ENCODE measurements at regions not wholly inside any gene's neighbourhood (a gene's known extent, or its start where the extent isn't known, plus 50 kb on each side); places are given as distances from the start of the nearest gene placed in this dataset.
"Not testable (repeated sequence)": the region's sequence is repeated elsewhere in the genome, so short reads cannot be mapped to it uniquely, and the experiment has no call there.

GRCh38 chr15:91625506-91625905, 228.0 kb upstream of the SLCO3A1 start:
- DNase-seq: no peak

DNA sequence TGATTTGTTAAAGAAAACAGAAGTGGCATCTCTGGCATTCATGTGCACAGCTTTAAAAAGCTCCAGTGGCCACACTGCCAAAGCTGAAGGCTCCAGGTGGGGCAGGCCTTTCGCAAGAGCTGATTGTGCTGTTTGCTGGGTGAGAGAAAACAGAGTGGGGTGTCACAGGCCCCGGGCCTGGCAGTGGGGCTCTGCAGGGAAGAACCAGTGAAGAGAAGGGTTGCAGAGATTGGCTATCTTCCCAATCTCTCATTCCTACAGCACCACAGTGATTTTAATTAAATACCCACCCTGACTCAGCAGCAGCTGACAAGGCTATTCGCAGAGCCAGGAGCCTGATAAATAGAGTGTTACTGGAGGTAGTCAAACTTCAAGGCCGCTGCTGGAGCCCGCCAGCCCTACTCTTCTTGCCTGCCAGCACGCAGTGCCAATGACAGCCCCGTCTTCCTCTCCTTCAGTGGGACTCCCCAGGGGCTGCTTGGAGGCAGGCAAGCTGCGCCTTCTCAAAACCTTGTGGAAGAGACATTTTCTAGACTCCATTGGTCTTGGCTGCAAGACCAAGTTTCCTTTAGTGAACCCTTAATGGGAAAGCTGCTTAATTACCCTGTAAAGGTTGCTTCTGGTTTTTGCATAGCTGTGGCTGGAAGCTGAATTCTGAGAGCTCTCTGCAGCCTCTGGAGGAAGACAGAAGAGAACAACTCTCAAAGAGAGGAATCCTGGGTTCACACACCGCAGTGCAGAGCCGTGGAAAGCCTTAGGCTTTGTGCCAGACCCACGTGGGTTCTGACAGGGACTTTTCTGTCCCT, 225.8 kb upstream of the SLCO3A1 start:
- no peak for DNase-seq

DNA sequence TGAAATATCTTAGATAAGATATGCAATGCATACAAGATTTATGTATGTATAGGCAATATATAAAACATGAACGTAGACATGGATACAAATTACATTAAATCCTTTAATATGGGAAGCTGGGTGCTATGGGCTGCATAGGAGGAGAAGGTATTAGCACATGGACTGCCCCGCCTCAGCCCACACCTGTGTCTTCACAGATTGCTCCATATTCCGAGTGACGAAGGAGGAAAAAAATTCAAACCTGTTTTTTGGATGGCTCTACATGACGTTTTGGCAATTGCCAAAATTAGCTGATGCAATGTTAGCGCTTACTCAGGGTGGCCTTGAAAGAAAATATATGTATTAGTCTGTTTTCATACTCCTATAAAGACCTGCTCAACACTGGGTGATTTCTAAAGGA, 223.4 kb upstream of the SLCO3A1 start:
- no peak for DNase-seq

- no peak for DNase-seq
Measured at GRCh38 chr15:91632176-91632575, 221.3 kb upstream of the SLCO3A1 start.

GRCh38 chr15:91632981-91633380, 220.5 kb upstream of the SLCO3A1 start:
- DNase-seq: no peak

DNA sequence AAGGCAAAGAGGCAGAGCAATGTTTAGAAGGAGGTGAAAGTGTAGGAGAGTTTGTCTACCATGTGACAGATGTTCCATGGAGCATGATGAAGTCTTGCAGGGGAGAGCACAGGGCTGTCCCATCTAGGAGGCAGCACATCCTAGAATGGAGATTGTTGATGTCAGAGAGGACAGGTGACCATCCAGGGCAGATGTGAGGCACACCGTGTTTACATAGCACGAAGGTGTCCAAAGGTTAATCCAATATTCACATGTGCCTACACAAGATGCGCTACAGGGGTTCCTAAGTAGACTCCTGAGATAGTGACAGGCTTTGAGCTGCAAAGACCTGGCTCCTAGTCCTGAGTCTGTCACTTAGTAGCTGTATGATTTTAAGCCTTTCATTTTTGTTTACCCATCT, 219.3 kb upstream of the SLCO3A1 start:
- no peak for DNase-seq

- DNase-seq: no peak
Measured at GRCh38 chr15:91635080-91635479, 218.4 kb upstream of the SLCO3A1 start.

DNA sequence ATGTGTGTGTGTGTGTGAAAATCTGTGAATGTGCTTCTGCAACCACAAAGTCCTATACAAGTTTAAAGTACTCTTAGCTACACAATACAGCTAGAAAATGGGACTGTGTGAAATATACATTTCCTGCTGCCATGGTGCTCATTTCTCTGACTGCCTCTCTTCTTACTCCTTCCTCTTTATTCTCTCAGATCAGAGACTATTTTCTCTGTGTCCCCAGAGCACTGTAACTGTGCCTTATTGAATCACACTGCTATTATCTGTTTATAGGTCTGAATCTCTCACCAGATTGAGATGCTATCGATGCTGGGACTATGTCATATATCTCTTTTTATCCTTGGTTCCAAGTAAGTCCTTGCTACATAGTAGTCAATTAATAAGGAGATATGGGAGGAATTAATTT, 217.9 kb upstream of the SLCO3A1 start:
- DNase-seq: no peak

GRCh38 chr15:91649016-91649415, 204.5 kb upstream of the SLCO3A1 start:
- no peak for DNase-seq

DNA sequence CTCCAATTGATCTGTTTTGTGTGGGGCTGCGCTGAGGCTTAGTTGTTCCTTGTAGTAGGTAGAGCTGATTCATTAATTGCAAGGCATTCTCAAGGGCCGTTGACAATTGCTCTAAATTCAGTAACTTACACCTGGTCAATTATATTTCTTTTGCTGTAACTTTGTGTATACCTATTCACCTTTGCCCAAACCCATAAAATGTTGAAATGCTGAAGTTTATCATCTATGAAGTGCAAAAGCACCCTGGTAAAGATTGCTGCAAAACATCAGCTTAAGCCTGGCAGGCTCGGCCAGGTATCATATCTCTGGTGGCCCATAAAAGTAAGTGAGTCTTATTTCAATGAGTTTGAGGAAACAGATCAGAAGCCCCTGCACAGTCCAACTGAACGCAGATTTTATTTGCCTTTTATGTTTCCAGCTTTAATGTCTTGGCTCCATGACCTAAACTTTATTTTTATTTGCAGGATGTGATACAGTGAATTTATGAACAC, 203.6 kb upstream of the SLCO3A1 start:
- no peak for DNase-seq

- no peak for DNase-seq
Measured at GRCh38 chr15:91651251-91651650, 202.3 kb upstream of the SLCO3A1 start.

DNA sequence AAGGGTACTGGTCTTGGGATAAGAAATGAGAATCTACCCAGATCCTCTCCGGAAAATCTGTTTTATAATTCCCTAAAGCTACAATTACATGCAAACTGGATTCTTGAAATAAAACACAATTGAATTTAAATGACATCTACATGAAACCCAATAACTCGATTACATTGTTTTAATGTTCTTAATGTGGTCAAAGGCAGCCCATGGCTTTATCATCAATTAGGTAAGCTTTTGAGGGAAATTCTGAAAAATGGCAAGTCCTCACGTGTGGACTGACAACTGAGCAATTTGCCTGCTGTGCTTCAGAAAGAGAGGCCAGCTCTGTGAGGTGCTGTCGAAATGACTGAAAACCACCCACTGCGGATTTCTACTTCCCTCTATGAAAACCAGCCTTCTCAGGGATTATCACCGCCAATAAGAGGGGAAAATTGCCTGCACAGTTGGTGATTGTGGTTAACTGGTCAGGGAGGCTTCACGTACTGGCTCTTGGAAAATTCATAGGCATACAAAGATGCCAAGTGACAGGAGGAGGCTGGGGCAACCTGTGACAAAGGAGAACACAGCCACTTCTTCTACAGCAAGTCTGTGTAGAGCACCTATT, 200.8 kb upstream of the SLCO3A1 start:
- DNase-seq: no peak

DNA sequence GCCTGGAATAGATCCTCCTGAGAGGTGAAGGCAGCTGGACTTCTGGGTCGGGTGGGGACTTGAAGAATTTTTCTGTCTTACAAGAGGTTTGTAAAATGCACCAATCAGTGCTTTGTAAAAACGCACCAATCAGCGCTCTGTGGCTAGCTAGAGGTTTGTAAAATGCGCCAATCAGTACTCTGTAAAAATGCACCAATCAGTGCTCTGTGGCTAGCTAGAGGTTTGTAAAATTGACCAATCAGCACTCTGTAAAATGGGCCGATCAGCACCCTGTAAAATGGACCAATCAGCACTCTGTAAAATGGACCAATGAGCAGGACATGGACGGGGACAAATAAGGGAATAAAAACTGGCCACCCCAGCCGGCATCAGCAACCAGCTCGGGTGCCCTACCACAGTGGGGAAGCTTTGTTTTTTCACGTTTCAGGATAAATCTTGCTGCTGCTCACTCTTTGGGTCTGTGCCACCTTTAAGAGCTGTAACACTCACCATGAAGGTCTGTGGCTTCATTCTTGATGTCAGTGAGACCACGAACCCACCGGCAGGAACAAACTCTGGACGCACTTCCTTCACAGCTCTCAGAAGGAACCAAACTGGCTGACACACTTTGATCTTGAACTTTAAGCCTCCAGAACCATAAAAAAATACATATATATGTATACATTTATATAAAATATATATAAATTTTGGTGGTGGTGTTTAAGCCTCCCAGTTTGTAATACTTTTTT, 197.8 kb upstream of the SLCO3A1 start:
- DNase-seq: not testable (repeated sequence)

DNA sequence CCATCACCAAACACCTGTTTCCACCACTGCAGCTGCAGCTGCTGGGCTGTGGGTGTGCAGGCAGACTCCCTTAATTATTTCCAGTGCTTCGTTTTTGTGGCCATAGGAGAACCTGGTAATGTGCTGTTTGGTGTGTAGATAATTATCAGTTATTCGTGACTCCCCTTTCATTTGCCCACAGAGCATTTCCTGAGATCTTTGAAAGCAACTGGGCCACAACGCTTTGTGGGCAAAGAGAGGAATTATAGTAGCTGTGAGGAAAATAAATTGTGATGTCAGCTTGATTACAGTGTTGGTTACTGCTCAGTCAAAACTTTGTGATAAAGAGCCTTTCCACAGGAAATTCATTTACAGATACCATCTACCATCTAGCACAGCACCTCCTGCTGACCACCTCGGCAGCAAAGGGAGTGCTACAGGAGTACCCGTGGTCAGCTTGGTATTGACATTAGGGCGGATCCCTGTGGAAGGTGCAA, 193.3 kb upstream of the SLCO3A1 start:
- no peak for DNase-seq

- DNase-seq: no peak
Measured at GRCh38 chr15:91664224-91664836, 189.2 kb upstream of the SLCO3A1 start.

DNA sequence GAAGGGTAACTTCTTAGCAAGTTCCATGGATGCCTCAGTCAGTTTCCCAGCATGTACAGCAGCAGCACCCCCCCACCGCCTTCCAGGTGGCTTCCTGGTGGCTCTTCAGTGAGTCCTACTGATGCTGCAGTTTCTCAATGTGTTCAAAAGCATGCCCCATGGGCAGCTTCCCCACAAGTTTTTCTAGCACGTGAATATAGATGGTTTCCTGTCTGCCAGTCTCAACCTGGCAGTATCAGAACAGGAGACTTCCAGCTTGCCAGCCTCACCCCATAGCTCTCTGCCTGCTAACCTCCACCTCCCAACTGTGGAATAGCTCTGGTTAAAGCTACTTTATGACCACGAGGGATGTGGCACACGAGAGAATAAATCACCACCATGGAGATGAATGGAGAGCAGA, 188.3 kb upstream of the SLCO3A1 start:
- no peak for DNase-seq

DNA sequence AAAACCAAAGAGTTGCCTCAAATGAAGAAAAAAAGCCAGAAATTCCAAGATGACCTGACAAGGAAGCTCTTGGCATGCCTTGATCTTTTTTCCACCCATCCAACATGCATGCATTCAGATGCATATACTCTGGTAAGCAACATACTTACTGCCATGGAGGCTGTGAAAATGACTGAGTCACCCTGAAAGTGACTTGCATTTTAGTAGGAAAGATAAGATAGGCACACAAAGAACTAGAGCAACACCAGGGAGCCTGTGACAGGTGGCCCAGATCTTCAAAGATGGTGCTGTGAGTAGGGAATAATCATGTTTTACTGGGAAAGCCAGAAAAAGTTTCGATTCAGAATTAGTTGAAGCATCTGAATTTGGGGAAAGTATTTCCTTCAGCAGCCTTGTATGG, 185.1 kb upstream of the SLCO3A1 start:
- no peak for DNase-seq

DNA sequence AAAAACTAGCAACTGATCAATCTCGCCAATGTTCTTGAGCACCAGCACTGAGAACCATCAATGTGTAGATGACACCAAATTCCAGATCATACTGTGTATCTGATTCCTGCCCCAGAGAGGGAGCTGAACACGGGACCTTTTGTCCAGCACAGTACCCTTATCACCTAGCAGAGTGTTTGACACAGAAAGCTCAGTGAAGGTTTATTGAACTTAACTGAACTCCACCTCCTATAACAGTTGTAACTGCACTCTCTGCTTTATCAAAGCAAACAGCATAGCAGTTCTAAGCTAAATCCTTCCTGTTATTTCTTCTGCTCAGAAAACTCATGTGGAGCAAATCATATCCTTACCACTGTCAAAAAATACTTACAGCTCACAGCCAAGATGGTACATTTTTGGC, 183.4 kb upstream of the SLCO3A1 start:
- DNase-seq: no peak

DNA sequence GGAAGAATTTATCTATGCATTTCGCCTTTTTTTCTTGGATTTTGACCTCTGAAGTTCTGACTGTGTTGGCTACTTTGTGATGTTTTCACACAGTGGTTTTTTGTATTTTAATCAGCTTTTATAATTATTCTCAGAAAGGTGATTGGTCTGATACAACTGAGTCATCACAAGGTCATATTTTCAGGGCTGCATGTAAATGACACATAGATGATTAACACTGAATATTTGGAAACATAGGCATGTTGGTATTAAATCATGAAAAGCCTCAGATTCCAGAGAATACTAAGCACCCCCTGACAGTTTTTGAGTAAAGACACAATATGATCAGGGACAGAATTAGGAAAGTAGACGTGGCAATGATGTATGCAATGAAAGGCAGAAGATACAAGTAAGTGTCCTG, 175.5 kb upstream of the SLCO3A1 start:
- DNase-seq: no peak

- no peak for DNase-seq
Measured at GRCh38 chr15:91679447-91679846, 174.1 kb upstream of the SLCO3A1 start.

- DNase-seq: no peak
Measured at GRCh38 chr15:91685436-91685835, 168.1 kb upstream of the SLCO3A1 start.

- DNase-seq: no peak
Measured at GRCh38 chr15:91688811-91689210, 164.7 kb upstream of the SLCO3A1 start.

- no peak for DNase-seq
Measured at GRCh38 chr15:91689377-91689776, 164.1 kb upstream of the SLCO3A1 start.
